ENCODE measurements at regions not wholly inside any gene's neighbourhood (a gene's known extent, or its start where the extent isn't known, plus 50 kb on each side); places are given as distances from the start of the nearest gene placed in this dataset.

GRCh38 chr10:60718886-60719285 is 59.4 kb upstream of the CDK1 start:
- TF ChIP-seq POLR2A (IDR thresholded peaks at IDR 0.05) (no peak), CTCF (IDR thresholded peaks at IDR 0.05) (no peak)
